Ovary (tissue), 7 donors: ENCODE measurements at regions not wholly inside any gene's neighbourhood (a gene's known extent, or its start where the extent isn't known, plus 50 kb on each side); places are given as distances from the start of the nearest gene placed in this dataset.

Experiments
- DNase-seq, 5 donors: peaks; one replicate each; pipeline ENCODE4 v3.0.0-alpha.2; 2019 to 2020
- H3K27ac ChIP-seq, 2 donors: fragments of 200-600 bp; one replicate each; pipeline versions ENCODE4 v1.5.1 to v1.8.0; 2019 to 2022
- H3K27me3 ChIP-seq: fragments of 200-600 bp; one replicate; pipeline ENCODE4 v1.8.0; 2022
- H3K36me3 ChIP-seq: fragments of 200-600 bp; sonication (generic); one replicate; pipeline ENCODE4 v1.5.1; 2019
- H3K4me1 ChIP-seq: one replicate; pipeline ENCODE4 v1.8.1; 2013; ENCODE audit warnings: mild to moderate bottlenecking, moderate library complexity; ENCODE audit not compliant: insufficient read depth
- H3K4me3 ChIP-seq: fragments of 200-600 bp; sonication (generic); one replicate; pipeline ENCODE4 v1.5.1; 2017
- H3K9me3 ChIP-seq, 2 donors: fragments of 200-600 bp in 1 of 2; sonication (generic) in 1 of 2; one replicate each; pipeline versions ENCODE4 v1.5.1 to v1.8.1; 2013 to 2019; ENCODE audit warnings: mild to moderate bottlenecking in 1 of 2, moderate library complexity in 1 of 2
- CTCF ChIP-seq, 3 donors: fragments of 450-650 bp in 2 of 3; fragments of 200-600 bp in 1 of 3; IDR thresholded peaks; one replicate each; pipeline versions ENCODE4 v1.5.1 to v1.8.0; 2016 to 2022; ENCODE audit warnings: antibody characterized with exemption in 3 of 3, mild to moderate bottlenecking in 1 of 3
- EP300 ChIP-seq: sonication (generic); formaldehyde crosslinking; IDR thresholded peaks from one replicate; pipeline ENCODE4 v1.6.1; 2017; ENCODE audit warnings: antibody characterized with exemption
- POLR2A ChIP-seq: fragments of 450-650 bp; IDR thresholded peaks from one replicate; pipeline ENCODE4 v1.6.1; 2017; ENCODE audit warnings: antibody characterized with exemption, mild to moderate bottlenecking, moderate library complexity
- WGBS, 3 donors: extraction: QIAGEN DNeasy Blood & Tissue Kit in 1 of 3; methylation state at CpG; one replicate each; pipeline versions ENCODE4 v1.1.5 to v1.1.7; 2013 to 2017; 5-methylcytosine and 5-hydroxymethylcytosine counted together
- intact Hi-C, 4 donors: fragments of 100-400 bp; cut with DNase I; formaldehyde crosslinking; loops; one replicate each; pipeline versions ENCODE4 v1.11.0 to v1.15.1; 2022 to 2023
- donor health status: DM: no; HTN: no; CAD: no; lungs with moderate emphysema.
- donor health status: DM: no; HTN: no; CAD: no.
- donor health status: Bipolar disorder and iron deficiency.
- donor health status: DM: no; HTN: no; CAD: no.
- donor health status: DM: yes; HTN: yes; CAD: no.

- no peak for TF ChIP-seq POLR2A
- TF ChIP-seq EP300 = no peak
- no peak for TF ChIP-seq CTCF (IDR thresholded peaks at IDR 0.05)
- Histone ChIP-seq H3K9me3 (no peaks in the 10 kb centered on the region), H3K4me1 (no peaks in the 10 kb centered on the region), H3K27ac (no peak overlapping the region), H3K36me3 (no peaks in the 10 kb centered on the region), H3K4me3 (no peak overlapping the region), H3K27me3 (no peaks in the 10 kb centered on the region)
- intact Hi-C loops = no loop called here
- WGBS, 3 donors = 48 to 52% (median 51%) methylated on average over 1 of the region's 1 CpG
- DNase-seq = no peak
Measured at GRCh38 chrX:20472148-20472547, 205.4 kb upstream of the RPS6KA3 start.

- Histone ChIP-seq H3K4me1 (no peaks in the 10 kb centered on the region), H3K9me3 (no peaks in the 10 kb centered on the region)
- DNase-seq = no peak
Measured at GRCh38 chrX:20471483-20471882, 204.8 kb upstream of the RPS6KA3 start.

GRCh38 chrX:20463296-20464075 is 196.8 kb upstream of the RPS6KA3 start:
- no peaks in the 10 kb centered on the region for H3K9me3 ChIP-seq
- intact Hi-C loops = no loop called here
- WGBS, 3 donors = 44 to 59% (median 58%) methylated on average over 3 of the region's 3 CpGs
- no peak for TF ChIP-seq CTCF (IDR thresholded peaks at IDR 0.05)
- DNase-seq = no peak
- H3K4me3 ChIP-seq = no peak overlapping the region
- H3K27me3 ChIP-seq = no peaks in the 10 kb centered on the region
- no peaks in the 10 kb centered on the region for H3K4me1 ChIP-seq
- no peaks in the 10 kb centered on the region for H3K36me3 ChIP-seq
- H3K27ac ChIP-seq = no peak overlapping the region

More at GRCh38 chrX:20471483-20471882, 204.8 kb upstream of the RPS6KA3 start:
- Histone ChIP-seq H3K36me3 (no peaks in the 10 kb centered on the region), H3K27me3 (no peaks in the 10 kb centered on the region), H3K27ac (no peak overlapping the region), H3K4me3 (no peak overlapping the region)
- intact Hi-C loops = no loop called here
- TF ChIP-seq CTCF (IDR thresholded peaks at IDR 0.05) (no peak), POLR2A (no peak), EP300 (no peak)

- intact Hi-C loops = no loop called here
- Histone ChIP-seq H3K27me3 (no peaks in the 10 kb centered on the region), H3K4me1 (no peaks in the 10 kb centered on the region), H3K4me3 (no peak overlapping the region), H3K9me3 (no peaks in the 10 kb centered on the region), H3K27ac (no peak overlapping the region), H3K36me3 (no peaks in the 10 kb centered on the region)
- TF ChIP-seq EP300 (no peak), CTCF (IDR thresholded peaks at IDR 0.05) (no peak), POLR2A (no peak)
- WGBS, 3 donors = 57 to 63% (median 61%) methylated on average over 3 of the region's 3 CpGs
- no peak for DNase-seq
Measured at GRCh38 chrX:20461576-20461975, 194.9 kb upstream of the RPS6KA3 start.
